NT2/D1 (cell line): ENCODE measurements at regions not wholly inside any gene's neighbourhood (a gene's known extent, or its start where the extent isn't known, plus 50 kb on each side); places are given as distances from the start of the nearest gene placed in this dataset.

Experiments used
- YY1 ChIP-seq: IDR thresholded peaks from 2 replicates; pipeline ENCODE4 v1.6.1; 2011; ENCODE audit not compliant: insufficient read length, insufficient read depth
- ZNF274 ChIP-seq: IDR thresholded peaks from 2 replicates; pipeline ENCODE4 v1.6.1; 2011; ENCODE audit warnings: mild to moderate bottlenecking, low read depth, low read length

GRCh38 chr3:20837676-20838302 is 651.8 kb upstream of the SGO1 start:
- TF ChIP-seq ZNF274: no peak
- no peak for TF ChIP-seq YY1
